Activated CD4-positive, alpha-beta T cell treated with anti-CD3 and anti-CD28 coated beads, Interleukin-2, amount 50 U/mL, for 48 hours (primary cell): ENCODE measurements at regions not wholly inside any gene's neighbourhood (a gene's known extent, or its start where the extent isn't known, plus 50 kb on each side); places are given as distances from the start of the nearest gene placed in this dataset.
"Not testable (repeated sequence)": the region's sequence is repeated elsewhere in the genome, so short reads cannot be mapped to it uniquely, and the experiment has no call there.

ENCODE experiments used
- DNase-seq, 2 experiments: peaks; one replicate each; pipeline ENCODE4 v3.0.0-alpha.2; 2020

- not testable (repeated sequence) for DNase-seq
These were observed 195.4 kb downstream of the LAT start for GRCh38 chr16:29180206-29180600.

GRCh38 chr16:29179401-29180205, 194.8 kb downstream of the LAT start:
- DNase-seq = not testable (repeated sequence)

- not testable (repeated sequence) for DNase-seq
These were observed 193.3 kb downstream of the LAT start for GRCh38 chr16:29177888-29178726.

- not testable (repeated sequence) for DNase-seq
These were observed 192.5 kb downstream of the LAT start for GRCh38 chr16:29177203-29177887.

- DNase-seq = not testable (repeated sequence)
These were observed 192.0 kb downstream of the LAT start for GRCh38 chr16:29176822-29177202.

GRCh38 chr16:29176154-29176470, 191.3 kb downstream of the LAT start:
- not testable (repeated sequence) for DNase-seq

- not testable (repeated sequence) for DNase-seq
These were observed 190.7 kb downstream of the LAT start for GRCh38 chr16:29175411-29176153.

GRCh38 chr16:29173371-29174305, 188.8 kb downstream of the LAT start:
- not testable (repeated sequence) for DNase-seq

- not testable (repeated sequence) for DNase-seq
These were observed 187.4 kb downstream of the LAT start for GRCh38 chr16:29172098-29172724.

GRCh38 chr16:29171296-29171695, 186.4 kb downstream of the LAT start:
- not testable (repeated sequence) for DNase-seq

- not testable (repeated sequence) for DNase-seq
These were observed 185.7 kb downstream of the LAT start for GRCh38 chr16:29170393-29171119.

- not testable (repeated sequence) for DNase-seq
These were observed 184.6 kb downstream of the LAT start for GRCh38 chr16:29169295-29169994.

- DNase-seq = not testable (repeated sequence)
These were observed 183.8 kb downstream of the LAT start for GRCh38 chr16:29168515-29169259.

GRCh38 chr16:29164442-29165089, 179.7 kb downstream of the LAT start:
- DNase-seq = not testable (repeated sequence)

GRCh38 chr16:29160171-29160570, 175.3 kb downstream of the LAT start:
- DNase-seq = not testable (repeated sequence)

GRCh38 chr16:29159603-29160002, 174.8 kb downstream of the LAT start:
- not testable (repeated sequence) for DNase-seq

- DNase-seq = no peak
These were observed 173.9 kb downstream of the LAT start for GRCh38 chr16:29158785-29159184.
